ENCODE measurements at regions not wholly inside any gene's neighbourhood (a gene's known extent, or its start where the extent isn't known, plus 50 kb on each side); places are given as distances from the start of the nearest gene placed in this dataset.

- TF ChIP-seq POLR2A (IDR thresholded peaks at IDR 0.05) (no peak), CTCF (IDR thresholded peaks at IDR 0.05) (no peak), POLR2AphosphoS5 (IDR thresholded peaks at IDR 0.05; ENCODE audit: insufficient read depth in 1 of 2, low read depth in 1 of 2) (no peak)
Measured at GRCh38 chr21:15124731-15125130, 59.9 kb upstream of the NRIP1 start.

Measured in vagina (tissue), 2 donors.